ENCODE measurements at regions not wholly inside any gene's neighbourhood (a gene's known extent, or its start where the extent isn't known, plus 50 kb on each side); places are given as distances from the start of the nearest gene placed in this dataset.

- TF ChIP-seq SREBF2 (IDR thresholded peaks at IDR 0.05) (no peak), POLR2A (IDR thresholded peaks at IDR 0.05; ENCODE audit: low read length) (no peak), EHMT2 (IDR thresholded peaks at IDR 0.05; ENCODE audit: low read depth) (no peak), CTCF (IDR thresholded peaks at IDR 0.05) (no peak), CEBPB (IDR thresholded peaks at IDR 0.05) (no peak), REST (IDR thresholded peaks at IDR 0.05) (no peak), BHLHE40 (IDR thresholded peaks at IDR 0.05; ENCODE audit: low read depth, low read length) (no peak), HMGXB4 (CRISPR knock-in tag; IDR thresholded peaks at IDR 0.05; ENCODE audit: borderline replicate concordance) (no peak), ESRRA (IDR thresholded peaks at IDR 0.05; ENCODE audit: borderline replicate concordance, low read length) (no peak), JUN (IDR thresholded peaks at IDR 0.05) (no peak), MAZ (IDR thresholded peaks at IDR 0.05; ENCODE audit: borderline replicate concordance, low read depth, low read length) (no peak), HOXB13 (CRISPR knock-in tag; IDR thresholded peaks at IDR 0.05; ENCODE audit: low read depth) (no peak), MYC (IDR thresholded peaks at IDR 0.05; ENCODE audit: borderline replicate concordance, low read length) (no peak), ZSCAN20 (CRISPR knock-in tag; IDR thresholded peaks at IDR 0.05) (no peak)
Measured at GRCh38 chr14:30387871-30388270, 171.1 kb upstream of the G2E3 start.
